Stimulated activated naive CD8-positive, alpha-beta T cell treated with anti-CD3 and anti-CD28 coated beads, Interleukin-15, amount 100 ng/mL, for 72 hours (primary cell): ENCODE measurements at regions not wholly inside any gene's neighbourhood (a gene's known extent, or its start where the extent isn't known, plus 50 kb on each side); places are given as distances from the start of the nearest gene placed in this dataset.

ENCODE experiments used
- ATAC-seq: fragments of 150-1000 bp; cut with Tn5 transposase; 2 replicates; pipeline ENCODE4 v1.10.0; 2021; ENCODE audit warnings: mild to moderate bottlenecking, moderate library complexity
- DNase-seq, 2 donors: peaks; one replicate each; pipeline ENCODE4 v3.0.0; 2021 to 2022
- H3K27ac Mint-ChIP-seq, 2 donors: one replicate each; pipeline ENCODE4 v1.8.0; 2022; ENCODE audit warnings: mild to moderate bottlenecking in 2 of 2, mixed read lengths in 2 of 2, moderate library complexity in 2 of 2
- H3K27me3 Mint-ChIP-seq: one replicate; pipeline ENCODE4 v1.8.0; 2022; ENCODE audit warnings: mixed read lengths
- H3K4me1 Mint-ChIP-seq: one replicate; pipeline ENCODE4 v1.8.0; 2022; ENCODE audit warnings: mild to moderate bottlenecking, mixed read lengths
- H3K4me3 Mint-ChIP-seq, 2 donors: one replicate each; pipeline ENCODE4 v1.8.0; 2022; ENCODE audit warnings: mild to moderate bottlenecking in 2 of 2, mixed read lengths in 2 of 2, moderate library complexity in 1 of 2
- H3K9me3 Mint-ChIP-seq, 2 donors: one replicate each; pipeline ENCODE4 v1.8.0; 2022; ENCODE audit warnings: mixed read lengths in 2 of 2

GRCh38 chr1:191929383-191929782 is 228.9 kb upstream of the RGS18 start:
- Mint-ChIP-seq H3K4me3 (no peak overlapping the region), H3K4me1 (no peaks in the 10 kb centered on the region), H3K9me3 (peaks cover 17 to 21% of the 10 kb centered on the region in 2 donors), H3K27ac (no peak overlapping the region), H3K27me3 (no peaks in the 10 kb centered on the region)
- DNase-seq = no peak
- no peak for ATAC-seq

- no peak overlapping the region for H3K4me3 Mint-ChIP-seq
- no peak overlapping the region for H3K27ac Mint-ChIP-seq
- DNase-seq (no peak), ATAC-seq (no peak)
- no peaks in the 10 kb centered on the region for H3K27me3 Mint-ChIP-seq
- peaks cover 0 to 9% of the 10 kb centered on the region in 2 donors for H3K9me3 Mint-ChIP-seq
- no peaks in the 10 kb centered on the region for H3K4me1 Mint-ChIP-seq
Measured at GRCh38 chr1:191943684-191944083, 214.6 kb upstream of the RGS18 start.

- Mint-ChIP-seq H3K4me1 (no peaks in the 10 kb centered on the region), H3K27ac (no peak overlapping the region), H3K27me3 (no peaks in the 10 kb centered on the region), H3K4me3 (no peak overlapping the region), H3K9me3 (peaks cover 0 to 11% of the 10 kb centered on the region in 2 donors)
- DNase-seq (no peak), ATAC-seq (no peak)
Measured at GRCh38 chr1:191953526-191953925, 204.7 kb upstream of the RGS18 start.

- ATAC-seq (no peak), DNase-seq (no peak)
- Mint-ChIP-seq H3K4me1 (no peaks in the 10 kb centered on the region), H3K27ac (no peak overlapping the region), H3K4me3 (no peak overlapping the region), H3K9me3 (no peaks in the 10 kb centered on the region), H3K27me3 (no peaks in the 10 kb centered on the region)
Measured at GRCh38 chr1:191959856-191960255, 198.4 kb upstream of the RGS18 start.

GRCh38 chr1:191963286-191963685 is 195.0 kb upstream of the RGS18 start:
- DNase-seq (no peak), ATAC-seq (no peak)
- no peak overlapping the region for H3K4me3 Mint-ChIP-seq
- no peaks in the 10 kb centered on the region for H3K27me3 Mint-ChIP-seq
- H3K4me1 Mint-ChIP-seq = no peaks in the 10 kb centered on the region
- H3K27ac Mint-ChIP-seq = no peak overlapping the region
- H3K9me3 Mint-ChIP-seq = no peaks in the 10 kb centered on the region

- Mint-ChIP-seq H3K4me3 (no peak overlapping the region), H3K27me3 (no peaks in the 10 kb centered on the region), H3K9me3 (no peaks in the 10 kb centered on the region), H3K4me1 (no peaks in the 10 kb centered on the region), H3K27ac (no peak overlapping the region)
- ATAC-seq = no peak
- DNase-seq = no peak
Measured at GRCh38 chr1:191963781-191964455, 194.3 kb upstream of the RGS18 start.

GRCh38 chr1:191969290-191969689 is 189.0 kb upstream of the RGS18 start:
- Mint-ChIP-seq H3K4me3 (no peak overlapping the region), H3K4me1 (no peaks in the 10 kb centered on the region), H3K27ac (no peak overlapping the region), H3K9me3 (peaks cover 0 to 1% of the 10 kb centered on the region in 2 donors), H3K27me3 (no peaks in the 10 kb centered on the region)
- no peak for ATAC-seq
- DNase-seq = no peak

- Mint-ChIP-seq H3K4me3 (no peak overlapping the region), H3K27ac (no peak overlapping the region), H3K9me3 (peaks cover 0 to 8% of the 10 kb centered on the region in 2 donors), H3K4me1 (no peaks in the 10 kb centered on the region), H3K27me3 (no peaks in the 10 kb centered on the region)
- no peak for ATAC-seq
- no peak for DNase-seq
Measured at GRCh38 chr1:191970116-191970515, 188.1 kb upstream of the RGS18 start.

- DNase-seq (no peak), ATAC-seq (no peak)
- Mint-ChIP-seq H3K27ac (no peak overlapping the region), H3K4me1 (no peaks in the 10 kb centered on the region), H3K9me3 (peaks cover 0 to 8% of the 10 kb centered on the region in 2 donors), H3K27me3 (no peaks in the 10 kb centered on the region), H3K4me3 (no peak overlapping the region)
Measured at GRCh38 chr1:191971447-191971846, 186.8 kb upstream of the RGS18 start.

GRCh38 chr1:191974004-191974403 is 184.3 kb upstream of the RGS18 start:
- no peak for ATAC-seq
- H3K9me3 Mint-ChIP-seq = peaks cover 0 to 8% of the 10 kb centered on the region in 2 donors
- no peaks in the 10 kb centered on the region for H3K27me3 Mint-ChIP-seq
- H3K4me3 Mint-ChIP-seq = no peak overlapping the region
- H3K4me1 Mint-ChIP-seq = no peaks in the 10 kb centered on the region
- no peak for DNase-seq
- H3K27ac Mint-ChIP-seq = no peak overlapping the region

- Mint-ChIP-seq H3K4me3 (no peak overlapping the region), H3K4me1 (no peaks in the 10 kb centered on the region), H3K27me3 (no peaks in the 10 kb centered on the region), H3K9me3 (peaks cover 16 to 29% of the 10 kb centered on the region in 2 donors), H3K27ac (no peak overlapping the region)
- ATAC-seq = no peak
- no peak for DNase-seq
Measured at GRCh38 chr1:191977874-191978506, 180.3 kb upstream of the RGS18 start.

- DNase-seq (no peak), ATAC-seq (no peak)
- Mint-ChIP-seq H3K4me3 (no peak overlapping the region), H3K27me3 (no peaks in the 10 kb centered on the region), H3K4me1 (no peaks in the 10 kb centered on the region), H3K27ac (no peak overlapping the region), H3K9me3 (peaks cover 16 to 32% of the 10 kb centered on the region in 2 donors)
Measured at GRCh38 chr1:191984856-191985255, 173.4 kb upstream of the RGS18 start.

- no peak overlapping the region for H3K4me3 Mint-ChIP-seq
- H3K4me1 Mint-ChIP-seq = no peaks in the 10 kb centered on the region
- ATAC-seq = no peak
- no peak for DNase-seq
- H3K9me3 Mint-ChIP-seq = peaks cover 0 to 5% of the 10 kb centered on the region in 2 donors
- no peaks in the 10 kb centered on the region for H3K27me3 Mint-ChIP-seq
- no peak overlapping the region for H3K27ac Mint-ChIP-seq
Measured at GRCh38 chr1:191992118-191992517, 166.1 kb upstream of the RGS18 start.

- no peaks in the 10 kb centered on the region for H3K27me3 Mint-ChIP-seq
- H3K4me1 Mint-ChIP-seq = no peaks in the 10 kb centered on the region
- H3K4me3 Mint-ChIP-seq = no peak overlapping the region
- ATAC-seq (no peak), DNase-seq (no peak)
- H3K27ac Mint-ChIP-seq = no peak overlapping the region
- peaks cover 0 to 5% of the 10 kb centered on the region in 2 donors for H3K9me3 Mint-ChIP-seq
Measured at GRCh38 chr1:191993549-191993948, 164.7 kb upstream of the RGS18 start.

GRCh38 chr1:192002063-192002462 is 156.2 kb upstream of the RGS18 start:
- ATAC-seq (no peak), DNase-seq (no peak)
- Mint-ChIP-seq H3K9me3 (no peaks in the 10 kb centered on the region), H3K27ac (no peak overlapping the region), H3K4me3 (no peak overlapping the region), H3K27me3 (no peaks in the 10 kb centered on the region), H3K4me1 (no peaks in the 10 kb centered on the region)

GRCh38 chr1:192003295-192004077 is 154.8 kb upstream of the RGS18 start:
- Mint-ChIP-seq H3K4me3 (no peak overlapping the region), H3K9me3 (no peaks in the 10 kb centered on the region), H3K4me1 (no peaks in the 10 kb centered on the region), H3K27me3 (no peaks in the 10 kb centered on the region), H3K27ac (no peak overlapping the region)
- DNase-seq = no peak
- ATAC-seq = no peak
